ENCODE measurements at regions not wholly inside any gene's neighbourhood (a gene's known extent, or its start where the extent isn't known, plus 50 kb on each side); places are given as distances from the start of the nearest gene placed in this dataset.
"Not testable (repeated sequence)": the region's sequence is repeated elsewhere in the genome, so short reads cannot be mapped to it uniquely, and the experiment has no call there.

- no peak for DNase-seq
Measured at GRCh38 chr14:98919434-98919833, 352.6 kb downstream of the BCL11B start.

GRCh38 chr14:98921306-98921705, 350.7 kb downstream of the BCL11B start:
- DNase-seq: not testable (repeated sequence)

GRCh38 chr14:98923596-98923995, 348.4 kb downstream of the BCL11B start:
- no peak for DNase-seq

DNA sequence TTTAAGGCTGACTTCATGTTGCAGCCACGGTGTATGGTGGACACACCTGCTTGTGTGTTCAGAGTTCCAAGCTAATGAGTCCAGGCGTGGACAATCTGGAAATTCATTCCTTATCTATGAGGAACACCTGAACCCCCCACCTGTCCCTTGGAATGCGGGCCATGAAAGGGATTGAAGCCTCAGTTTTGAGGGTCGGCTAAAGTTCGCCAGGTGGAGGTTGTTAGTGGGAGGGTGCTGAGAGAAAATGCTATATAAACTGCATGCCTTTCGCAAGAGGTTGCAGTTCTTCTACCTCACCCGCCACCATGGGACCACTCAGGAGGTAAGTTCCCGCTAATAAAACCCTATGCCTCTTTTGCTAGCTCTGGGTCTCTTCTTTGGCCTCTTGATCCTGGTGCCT, 348.0 kb downstream of the BCL11B start:
- no peak for DNase-seq

GRCh38 chr14:98925354-98926040, 346.5 kb downstream of the BCL11B start:
- DNase-seq: no peak

DNA sequence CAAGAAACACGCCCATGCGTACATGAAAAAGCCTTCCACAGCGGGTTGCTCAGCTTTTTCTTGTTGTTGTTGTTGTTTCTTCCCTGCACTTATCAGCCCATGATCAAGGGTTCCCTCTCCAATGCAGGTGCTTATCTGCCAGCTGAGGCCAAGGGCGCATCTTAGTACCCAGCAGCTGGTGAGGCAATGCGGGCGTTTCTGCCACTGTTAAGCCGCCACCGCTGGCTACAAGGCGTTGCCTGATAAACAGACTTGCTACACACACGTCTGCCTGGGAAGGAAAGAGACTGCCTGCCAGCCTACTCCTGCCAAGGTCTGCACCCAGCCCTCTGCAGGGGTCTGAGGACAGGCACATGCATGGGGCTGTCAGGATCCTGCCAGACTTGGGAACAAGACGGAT, 345.9 kb downstream of the BCL11B start:
- DNase-seq: no peak

- no peak for DNase-seq
Measured at GRCh38 chr14:98926801-98927200, 345.2 kb downstream of the BCL11B start.

GRCh38 chr14:98927986-98928385, 344.0 kb downstream of the BCL11B start:
- DNase-seq: no peak

DNA sequence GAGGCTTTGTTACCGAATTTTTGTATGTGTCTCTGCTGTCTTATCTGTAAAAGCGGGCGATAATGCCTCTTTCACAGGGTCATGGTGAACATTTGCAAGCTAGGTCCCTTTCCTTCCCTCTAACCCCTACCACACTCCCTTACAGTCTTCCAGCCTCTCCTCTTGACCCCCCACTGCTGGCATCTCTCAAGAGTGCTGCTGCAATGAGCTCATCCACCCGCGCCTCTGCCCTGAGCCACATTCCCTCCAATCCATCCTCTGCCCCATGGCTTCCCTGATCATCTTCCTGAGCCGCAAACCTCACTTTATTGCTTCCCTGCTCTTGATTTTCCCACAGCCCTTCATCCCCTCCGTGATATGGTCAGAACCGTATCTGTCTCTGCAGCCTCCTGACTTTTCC, 343.6 kb downstream of the BCL11B start:
- no peak for DNase-seq

DNA sequence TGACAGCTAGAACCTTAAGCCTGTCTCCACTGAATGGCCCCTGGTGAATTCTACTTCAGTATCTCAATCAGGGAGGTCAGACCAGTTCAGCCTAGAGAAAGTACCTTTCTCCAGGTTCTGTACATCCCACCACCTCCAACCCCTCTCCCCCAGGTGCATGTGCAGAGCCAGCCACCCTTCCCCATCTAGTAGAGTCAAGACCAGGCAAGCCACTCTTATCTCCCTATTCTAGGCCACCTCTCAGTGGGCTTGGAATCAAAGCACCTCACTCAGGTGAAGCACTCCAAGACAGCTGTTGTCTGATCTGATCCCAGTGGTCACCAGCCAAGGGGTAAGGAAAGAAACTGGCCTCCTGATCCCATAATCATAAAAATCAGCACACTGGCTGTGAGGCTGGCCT, 340.9 kb downstream of the BCL11B start:
- no peak for DNase-seq

DNA sequence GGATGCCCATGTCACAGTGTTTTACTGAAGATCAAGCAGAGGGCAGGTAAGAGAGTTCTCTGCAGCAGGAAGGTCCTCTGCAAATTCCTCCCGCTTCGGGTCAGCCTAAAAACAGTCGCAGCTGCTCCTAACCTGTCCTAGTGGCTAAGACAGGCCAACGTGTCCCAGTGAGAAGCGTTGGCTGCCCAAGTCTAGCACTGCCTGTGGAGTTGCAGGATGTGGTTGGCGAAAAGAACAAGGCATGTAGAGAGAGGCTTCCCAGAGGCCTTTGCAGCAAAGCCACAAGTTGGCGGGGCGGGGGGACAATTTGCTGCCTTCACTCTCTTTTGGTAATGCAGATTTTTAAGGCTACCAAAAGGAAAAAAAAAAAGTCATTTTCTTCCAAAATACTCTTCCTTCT, 340.1 kb downstream of the BCL11B start:
- no peak for DNase-seq

DNA sequence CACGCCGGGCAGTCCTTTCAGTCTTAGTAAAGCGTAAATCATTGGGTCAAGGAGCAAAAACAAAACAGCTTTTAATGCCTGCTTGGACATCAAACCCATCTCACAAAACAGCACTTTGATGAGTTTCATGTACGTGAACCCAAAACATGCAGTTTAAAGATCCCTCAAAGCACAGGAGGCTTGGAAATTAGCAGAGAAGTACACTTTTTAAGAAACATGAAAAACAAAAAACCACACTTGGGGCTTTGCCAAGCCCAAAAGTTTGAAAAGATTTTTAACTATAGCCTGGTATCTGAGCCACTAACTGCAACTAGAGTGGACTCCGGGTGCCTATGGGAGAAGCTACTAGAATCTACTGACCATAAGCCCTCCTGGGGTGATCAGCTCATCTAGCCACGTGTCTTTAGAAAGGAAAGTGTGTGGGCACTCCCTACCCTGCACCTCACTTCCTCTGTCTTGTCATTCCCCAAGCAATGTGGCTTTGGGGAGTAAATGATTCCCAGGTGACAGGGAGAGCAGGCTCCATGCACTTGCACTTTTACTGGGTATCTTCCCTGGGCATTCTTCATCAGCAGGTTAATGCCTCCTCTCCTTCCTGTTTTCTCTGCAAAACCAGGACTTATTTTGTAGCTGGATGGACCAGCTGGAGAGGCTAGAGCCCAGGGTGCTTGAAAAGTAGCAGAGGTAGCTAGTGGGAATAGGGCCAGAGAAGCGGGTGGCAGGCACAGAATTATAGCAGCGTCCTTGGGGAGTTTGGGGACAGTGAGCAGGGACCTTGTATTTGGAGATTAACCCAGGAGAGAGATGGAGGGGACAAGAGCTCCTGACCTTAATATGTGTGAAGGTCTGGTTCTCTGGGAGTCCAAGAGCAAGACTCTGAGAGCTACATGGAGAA, 339.3 kb downstream of the BCL11B start:
- DNase-seq: no peak

GRCh38 chr14:98934569-98934968, 337.4 kb downstream of the BCL11B start:
- DNase-seq: not testable (repeated sequence)

DNA sequence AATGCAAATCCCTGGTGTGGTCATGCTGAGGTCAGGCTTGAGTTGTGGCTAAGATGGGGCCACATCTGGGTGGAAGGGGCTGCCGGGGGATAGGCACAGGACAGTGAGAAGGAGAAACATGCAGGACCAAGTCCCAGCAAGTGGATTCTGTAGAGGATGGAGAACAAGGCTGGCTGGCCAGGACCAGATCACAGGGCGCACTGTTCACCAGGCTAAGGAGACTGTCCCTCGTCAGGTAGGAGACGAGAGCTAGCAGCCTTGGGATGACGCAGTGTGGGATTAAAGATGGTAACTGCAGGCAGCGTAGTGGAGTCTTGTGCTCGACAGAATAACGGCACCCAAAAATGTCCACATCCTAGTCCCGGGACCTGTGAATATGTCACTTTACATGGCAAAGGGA, 336.1 kb downstream of the BCL11B start:
- DNase-seq: no peak

GRCh38 chr14:98937021-98937420, 335.0 kb downstream of the BCL11B start:
- no peak for DNase-seq

GRCh38 chr14:98937712-98938505, 334.1 kb downstream of the BCL11B start:
- no peak for DNase-seq

DNA sequence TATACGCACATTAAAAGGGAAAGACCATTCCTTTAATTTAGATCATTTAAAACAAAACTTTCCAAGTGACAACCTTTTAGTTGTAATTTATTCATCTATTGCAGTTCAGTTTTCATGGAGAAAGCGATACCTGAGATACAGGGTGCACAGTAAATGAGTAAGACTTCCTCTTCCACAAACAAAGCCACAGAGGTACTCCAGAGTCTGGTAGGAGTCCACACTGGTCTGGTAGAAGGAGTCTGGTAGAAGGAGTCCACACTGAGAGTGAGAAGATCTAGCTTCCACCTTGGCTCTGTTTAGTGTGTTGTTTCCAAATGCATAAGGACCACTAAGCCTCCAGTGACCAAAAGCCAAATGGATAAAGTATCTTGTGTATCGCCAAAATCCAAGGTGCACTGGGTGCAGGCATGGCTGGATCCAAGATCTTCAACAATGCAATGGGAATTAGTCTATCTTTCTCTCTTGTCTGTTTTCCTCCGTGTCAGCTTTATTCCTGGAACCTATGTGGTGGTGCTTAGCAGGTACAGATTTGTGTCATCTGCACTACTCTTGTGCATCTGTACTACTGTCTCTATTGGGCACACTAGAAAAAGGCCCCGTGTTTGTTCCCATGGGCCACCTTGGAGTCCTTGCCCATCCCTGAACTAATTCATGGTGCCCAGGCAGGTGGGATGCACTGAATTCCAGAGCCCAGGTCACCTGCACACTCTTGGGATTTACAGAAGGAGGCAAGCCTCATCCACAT, 331.1 kb downstream of the BCL11B start:
- no peak for DNase-seq

- DNase-seq: no peak
Measured at GRCh38 chr14:98941481-98941880, 330.5 kb downstream of the BCL11B start.

- DNase-seq: no peak
Measured at GRCh38 chr14:98943907-98944306, 328.1 kb downstream of the BCL11B start.

DNA sequence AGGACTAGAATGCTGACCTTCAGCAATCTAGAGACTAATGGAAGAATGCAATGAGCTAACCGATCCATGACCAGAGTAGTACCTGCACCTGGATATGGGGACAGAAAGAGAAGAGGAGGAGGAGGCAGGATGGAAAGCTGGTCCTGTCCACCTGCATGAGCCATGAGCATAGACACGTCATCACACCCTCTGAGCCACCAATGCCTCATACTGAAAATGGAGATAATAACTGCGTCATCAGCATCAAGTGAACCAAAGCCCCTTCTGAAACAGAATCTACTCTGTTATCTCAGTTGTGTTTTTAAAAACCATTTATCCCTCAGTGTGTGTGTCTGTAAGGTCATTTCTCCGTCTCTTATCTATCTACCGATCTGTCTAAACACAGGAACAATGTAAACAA, 327.0 kb downstream of the BCL11B start:
- DNase-seq: no peak

DNA sequence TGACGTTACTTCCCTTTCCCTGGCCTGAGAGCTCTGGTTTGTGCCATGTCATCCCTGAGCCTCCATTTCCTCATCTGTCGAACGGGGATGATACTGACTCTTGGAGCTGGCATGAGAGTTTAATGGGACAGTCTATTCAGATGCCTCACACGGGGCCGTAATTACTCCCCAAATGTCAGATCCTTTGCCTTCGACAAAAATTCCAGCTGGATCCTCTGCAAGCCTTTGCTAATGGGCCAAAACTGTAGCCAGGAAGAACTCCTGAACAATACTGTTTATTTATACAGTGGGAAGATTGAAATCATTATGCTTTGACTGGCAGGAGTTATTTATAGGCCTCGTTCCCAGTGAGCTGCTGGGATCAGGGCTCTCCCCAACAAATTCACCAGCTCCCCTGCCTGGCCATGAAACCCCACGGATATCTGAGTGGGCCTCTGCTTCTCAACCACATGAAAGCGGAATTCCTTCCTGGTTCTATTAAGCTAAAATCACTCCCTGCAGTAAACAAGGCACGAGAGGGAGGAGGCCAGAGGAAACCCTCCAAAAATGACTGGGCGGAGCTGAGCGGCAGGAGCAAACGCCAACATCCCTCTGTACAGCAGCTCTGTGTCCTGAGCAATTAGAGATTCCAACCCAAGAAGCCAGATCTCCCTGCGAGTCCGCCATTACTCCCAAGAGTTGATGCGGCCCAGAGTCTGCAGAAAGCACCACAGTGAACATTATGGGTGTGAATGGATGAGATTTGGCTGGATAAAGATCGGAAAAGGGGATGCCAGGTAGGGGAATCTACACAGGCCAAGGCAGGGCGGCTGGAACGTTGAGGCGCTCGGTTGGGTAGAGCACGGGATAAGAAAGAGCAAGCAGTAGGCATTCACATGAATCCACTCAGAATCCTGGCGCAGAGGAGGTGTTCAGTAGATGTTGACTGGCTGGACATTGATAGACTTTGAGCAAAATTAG, 326.1 kb downstream of the BCL11B start:
- DNase-seq: no peak

DNA sequence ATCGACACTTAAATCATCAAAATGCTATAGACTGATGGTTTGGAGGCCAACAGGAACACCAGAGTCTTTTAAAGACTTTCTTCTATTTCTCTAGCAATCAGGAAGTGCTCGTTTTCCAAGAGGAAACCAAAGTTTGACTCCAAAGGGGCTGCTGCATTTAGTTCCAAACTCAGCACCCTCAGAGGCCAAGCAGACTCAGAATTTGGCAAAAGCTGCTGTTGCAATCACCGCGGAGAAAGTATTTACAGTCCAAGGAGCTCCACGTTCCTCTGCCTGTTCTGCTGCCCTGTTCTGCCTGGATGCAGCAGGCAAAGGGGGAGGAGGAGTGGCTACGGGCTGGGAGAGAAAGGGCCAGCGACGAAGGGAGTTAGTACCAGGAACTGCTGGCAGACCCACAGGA, 325.1 kb downstream of the BCL11B start:
- no peak for DNase-seq

All from Kasumi-1 (cell line).